ENCODE measurements at regions not wholly inside any gene's neighbourhood (a gene's known extent, or its start where the extent isn't known, plus 50 kb on each side); places are given as distances from the start of the nearest gene placed in this dataset.
"Not testable (repeated sequence)": the region's sequence is repeated elsewhere in the genome, so short reads cannot be mapped to it uniquely, and the experiment has no call there.

DNA sequence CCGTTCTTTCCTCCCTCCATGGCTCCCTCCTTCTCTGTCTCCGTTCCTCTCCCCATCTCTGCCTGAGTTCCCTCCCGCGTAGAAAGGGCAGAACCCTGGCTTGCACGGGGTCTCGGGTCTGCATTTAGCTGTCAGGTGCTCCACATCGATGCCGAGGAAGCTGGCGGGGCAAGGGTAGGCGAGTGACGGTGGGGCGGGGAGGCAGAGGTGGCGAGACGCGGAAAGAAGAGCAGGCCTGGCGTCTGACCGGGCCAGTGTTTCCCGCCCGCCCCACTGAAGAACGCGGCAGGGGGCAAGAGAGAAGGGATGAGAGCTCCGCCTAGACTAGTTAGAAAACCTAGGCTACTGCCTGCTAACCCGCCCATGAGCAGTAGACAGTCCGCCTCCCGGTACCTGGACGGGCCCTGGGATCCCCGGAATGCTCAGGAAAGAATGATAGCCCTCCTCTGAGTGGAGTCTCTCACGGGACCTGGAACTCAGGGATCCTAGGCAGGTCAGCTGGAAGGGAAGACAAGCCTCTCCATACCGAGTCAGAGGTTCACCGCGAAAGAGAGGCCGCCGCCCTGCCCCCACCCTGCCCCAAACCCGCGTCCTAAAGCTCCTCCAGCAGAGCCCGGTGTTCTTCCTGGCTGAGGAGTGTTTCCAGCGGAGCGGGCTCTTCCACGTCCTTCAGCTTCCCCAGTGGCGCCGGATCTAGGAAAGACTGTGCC, 357.9 kb upstream of the DEFB115 start:
- not testable (repeated sequence) for DNase-seq

DNA sequence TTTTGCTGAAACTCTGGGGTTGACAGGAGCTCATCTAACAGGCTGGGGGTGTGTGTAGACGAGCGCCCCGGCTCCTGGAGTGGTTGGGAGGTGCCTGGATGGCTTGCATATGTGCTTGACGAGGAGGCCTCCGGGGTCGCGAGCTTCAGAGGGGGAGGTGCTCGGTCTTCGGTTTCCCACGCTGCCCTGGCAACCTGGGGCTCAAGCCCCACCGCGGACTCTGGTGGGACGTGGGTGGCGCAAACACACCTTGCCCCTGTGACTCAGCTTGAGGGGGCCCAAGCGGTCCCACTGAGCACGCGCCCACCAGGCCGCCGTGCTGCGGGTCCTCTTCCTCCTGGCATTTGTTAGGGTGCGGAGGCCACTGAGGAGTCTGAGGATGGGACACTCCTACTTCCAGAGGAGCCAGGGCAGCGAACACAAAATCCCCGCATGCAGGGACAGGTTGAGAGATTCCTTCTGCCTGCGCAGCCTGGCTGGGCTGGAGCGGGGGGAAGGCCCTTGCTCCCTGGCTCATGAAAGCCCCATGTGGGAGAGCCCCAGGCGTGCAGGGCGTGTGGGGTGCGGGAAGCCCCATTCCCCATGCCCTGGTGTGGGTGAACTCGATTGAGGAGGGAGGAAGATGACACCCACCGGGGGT, 357.3 kb upstream of the DEFB115 start:
- DNase-seq, result not testable (repeated sequence)

DNA sequence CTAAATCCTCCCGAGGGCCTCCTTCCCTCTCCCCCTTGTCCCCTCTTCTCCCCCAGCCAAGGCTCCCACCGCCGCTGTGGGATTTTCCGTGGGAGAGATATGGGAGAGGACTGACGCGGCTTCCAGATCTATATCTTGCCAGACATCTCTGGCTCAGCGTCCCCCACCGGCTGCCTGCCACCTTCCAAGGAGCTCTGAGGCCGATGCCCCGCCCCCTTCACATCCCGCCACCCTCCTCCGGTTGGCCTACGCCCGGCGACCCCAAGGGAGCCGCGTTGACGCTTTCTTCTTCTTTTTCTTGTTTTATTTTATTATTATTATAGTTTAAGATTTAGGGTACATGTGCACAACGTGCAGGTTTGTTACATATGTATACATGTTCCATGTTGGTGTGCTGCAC, 352.2 kb upstream of the DEFB115 start:
- not testable (repeated sequence) for DNase-seq

DNA sequence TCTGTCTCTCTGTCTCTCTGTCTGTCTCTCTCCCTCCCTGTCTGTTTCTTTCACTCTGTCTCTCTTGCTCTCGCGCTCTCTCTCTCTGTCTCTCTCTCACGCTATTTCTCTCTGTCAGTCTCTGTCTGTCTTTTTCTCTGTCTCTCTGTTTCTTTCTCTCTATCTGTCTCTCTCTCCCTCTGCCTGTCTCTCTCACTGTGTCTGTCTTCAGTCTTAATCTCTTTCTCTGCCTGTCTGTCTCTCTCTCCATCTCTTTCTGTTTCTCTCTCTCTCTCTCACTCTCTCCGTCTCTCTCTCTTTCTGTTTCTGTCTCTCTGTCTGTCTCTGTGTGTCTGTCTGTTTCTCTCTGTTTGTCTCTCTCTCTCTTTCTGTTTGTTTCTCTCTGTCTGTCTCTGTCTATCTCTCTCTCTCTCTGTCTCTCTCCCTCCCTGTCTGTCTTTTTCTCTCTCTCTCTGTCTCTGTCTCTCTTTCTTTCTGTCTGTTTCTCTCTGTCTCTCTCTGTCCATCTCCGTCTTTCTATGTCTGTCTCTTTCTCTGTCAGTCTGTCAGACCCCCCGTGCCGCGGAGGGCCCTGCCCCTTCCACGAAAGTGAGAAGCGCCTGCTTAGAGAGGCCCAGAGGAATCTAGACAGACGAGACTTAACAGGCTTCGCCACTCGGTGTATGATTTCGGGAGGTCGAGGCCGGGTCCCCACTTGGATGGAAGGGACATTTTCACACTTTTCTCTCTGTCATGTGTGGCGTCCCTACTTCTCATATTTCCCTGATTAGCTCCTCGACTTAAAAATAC, 346.3 kb upstream of the DEFB115 start:
- DNase-seq, result no peak

DNA sequence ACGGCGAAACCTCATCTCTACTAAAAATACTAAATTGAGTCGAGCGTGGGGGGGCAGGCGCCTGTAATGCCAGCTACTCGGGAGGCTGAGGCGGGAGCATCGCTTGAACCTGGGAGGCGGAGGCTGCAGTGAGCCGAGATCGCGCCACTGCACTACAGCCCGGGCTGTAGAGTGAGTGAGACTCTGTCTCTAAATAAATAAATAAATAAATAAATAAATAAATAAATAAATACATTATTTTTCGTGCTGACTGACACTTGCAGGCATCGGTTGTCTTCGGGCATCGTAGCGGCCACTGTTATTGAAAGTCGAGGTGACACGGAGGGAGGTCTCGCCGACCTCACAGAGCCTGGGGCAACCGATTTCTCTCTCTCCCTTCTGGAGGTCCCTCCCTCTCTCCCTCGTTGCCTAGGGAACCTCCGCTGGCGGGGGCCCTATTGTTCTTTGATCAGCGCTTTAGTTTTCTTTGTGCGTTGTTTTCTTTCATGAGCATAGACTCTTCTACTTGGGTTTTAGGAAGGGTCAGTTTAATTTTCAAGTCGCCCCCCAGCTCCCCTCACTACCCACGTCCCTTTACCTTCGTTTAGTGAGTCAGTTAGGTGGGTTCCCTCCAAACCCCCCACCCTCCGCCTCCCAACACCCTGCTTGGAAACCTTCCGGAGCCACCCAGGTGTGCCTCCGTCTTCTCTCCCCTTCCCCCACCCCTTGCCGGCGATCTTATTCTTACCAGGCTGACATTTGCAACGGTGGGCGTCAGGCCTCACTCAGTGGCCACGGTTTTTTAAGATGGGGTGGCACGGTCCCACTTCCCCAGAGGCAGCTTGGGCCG, 345.4 kb upstream of the DEFB115 start:
- DNase-seq, result not testable (repeated sequence)

DNA sequence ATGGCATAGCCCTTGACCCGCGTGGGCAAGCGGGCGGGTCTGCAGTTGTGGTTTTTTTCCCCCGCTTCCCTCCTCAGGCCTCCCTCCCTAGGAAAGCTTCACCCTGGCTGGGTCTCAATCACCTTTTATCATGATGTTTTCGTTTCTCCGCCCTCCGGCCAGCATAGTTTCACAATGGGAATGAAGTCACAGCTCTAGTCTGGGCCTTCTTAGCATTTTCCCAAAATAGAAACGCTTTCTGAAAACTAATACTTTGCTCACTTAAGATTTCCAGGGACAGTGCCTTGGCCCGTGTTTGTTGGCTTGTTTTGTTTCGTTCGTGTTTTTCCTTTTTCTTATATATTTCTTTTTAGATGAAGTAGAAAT, 344.8 kb upstream of the DEFB115 start:
- not testable (repeated sequence) for DNase-seq

DNA sequence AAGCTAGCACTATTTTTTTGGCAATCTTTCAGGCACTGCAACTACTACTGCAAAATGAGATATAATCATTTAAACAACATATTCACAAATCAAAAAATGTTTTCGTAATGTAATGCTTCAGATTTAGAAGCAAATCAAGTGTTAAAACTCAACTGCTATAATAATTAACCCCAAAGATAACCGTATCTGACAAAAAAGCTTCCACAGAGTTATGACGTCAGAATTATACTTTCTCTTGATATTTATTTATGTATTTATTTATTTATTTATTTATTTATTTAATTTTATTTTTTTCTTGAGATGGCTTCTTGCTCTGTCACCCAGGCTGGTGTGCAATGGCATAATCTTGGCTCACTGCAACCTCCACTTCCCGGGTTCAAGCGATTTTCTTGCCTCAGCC, 341.1 kb upstream of the DEFB115 start:
- not testable (repeated sequence) for DNase-seq

DNA sequence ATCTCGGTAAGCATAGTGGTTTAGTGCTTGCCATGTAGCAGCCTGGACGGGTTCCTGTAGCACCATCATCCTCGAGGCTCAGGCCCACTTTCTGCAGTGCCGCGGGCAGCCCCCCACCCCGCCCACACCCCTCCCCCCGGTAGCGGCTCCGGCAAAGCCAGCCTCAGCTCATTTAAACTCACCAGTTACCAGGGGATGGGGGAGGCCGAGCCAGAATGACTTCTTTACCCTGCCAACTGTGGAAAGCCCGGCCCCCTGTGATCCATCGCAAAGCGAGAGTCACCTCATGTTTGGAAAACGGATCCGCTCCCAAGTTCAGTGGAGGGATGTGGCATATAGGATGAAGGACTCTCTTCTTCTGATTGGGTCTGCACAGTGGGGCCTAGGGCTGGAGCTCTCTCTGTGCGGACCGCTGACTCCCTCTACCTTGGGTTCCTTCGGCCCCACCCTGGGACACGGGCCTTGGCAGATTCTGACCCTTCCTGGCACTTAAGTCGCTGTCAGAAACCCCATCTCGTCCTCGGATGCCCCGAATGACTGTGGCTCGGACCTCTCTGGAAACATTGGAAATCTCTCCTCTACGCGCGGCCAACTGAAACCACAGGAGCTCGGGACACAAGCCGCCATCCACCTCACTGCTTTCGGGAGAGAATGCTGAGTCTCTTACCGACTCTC, 337.8 kb upstream of the DEFB115 start:
- no peak for DNase-seq

GRCh38 chr20:30921286-30922071, 336.0 kb upstream of the DEFB115 start:
- DNase-seq, result no peak

DNA sequence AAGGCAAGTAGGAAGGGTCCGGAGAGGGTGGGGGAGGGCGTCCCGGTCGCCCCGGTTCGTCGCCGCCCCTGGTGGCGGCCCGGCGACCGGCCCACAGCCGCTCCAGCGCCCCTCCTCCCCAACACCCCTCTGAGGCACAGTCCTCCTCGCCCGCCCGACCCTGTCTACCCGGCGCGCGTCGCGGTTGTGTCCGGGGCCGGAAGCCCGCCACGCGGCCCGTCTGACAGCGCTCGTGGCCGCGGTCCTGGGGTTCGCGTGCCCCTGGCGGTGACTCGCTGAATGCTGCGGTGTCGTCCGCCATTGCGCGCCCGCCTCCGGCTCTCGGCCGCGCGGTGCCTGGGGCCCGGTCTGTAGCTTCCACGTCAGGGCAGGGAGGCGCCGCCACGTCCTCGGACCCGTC, 335.3 kb upstream of the DEFB115 start:
- DNase-seq, result no peak

GRCh38 chr20:30937790-30938189, 319.7 kb upstream of the DEFB115 start:
- DNase-seq, result no peak

DNA sequence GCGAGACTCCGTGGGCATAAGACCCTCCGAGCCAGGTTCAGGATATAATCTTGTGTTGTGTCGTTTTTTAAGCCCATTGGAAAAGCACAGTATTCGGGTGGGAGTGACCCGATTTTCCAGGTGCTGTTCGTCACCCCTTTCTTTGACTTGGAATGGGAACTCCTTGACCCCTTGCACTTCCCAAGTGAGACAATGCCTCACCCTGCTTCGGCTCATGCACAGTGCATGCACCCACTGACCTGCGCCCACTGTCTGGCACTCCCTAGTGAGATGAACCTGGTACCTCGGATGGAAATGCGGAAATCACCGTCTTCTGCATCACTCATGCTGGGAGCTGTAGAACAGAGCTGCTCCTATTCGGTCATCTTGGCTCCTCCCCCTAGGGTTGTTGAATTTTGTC, 307.7 kb upstream of the DEFB115 start:
- DNase-seq, result no peak

DNA sequence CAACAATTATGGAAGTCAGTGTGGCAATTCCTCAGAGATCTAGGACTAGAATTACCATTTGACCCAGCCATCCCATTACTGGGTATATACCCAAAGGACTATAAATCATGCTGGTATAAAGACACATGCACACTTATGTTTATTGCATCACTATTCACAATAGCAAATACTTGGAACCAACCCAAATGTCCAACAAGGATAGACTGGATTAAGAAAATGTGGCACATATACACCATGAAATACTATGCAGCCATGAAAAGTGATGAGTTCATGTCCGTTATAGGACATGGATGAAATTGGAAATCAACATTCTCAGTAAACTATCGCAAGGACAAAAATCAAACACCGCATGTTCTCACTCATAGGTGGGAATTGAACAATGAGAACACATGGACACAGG, 306.4 kb upstream of the DEFB115 start:
- DNase-seq, result not testable (repeated sequence)

GRCh38 chr20:30956649-30957048, 300.8 kb upstream of the DEFB115 start:
- not testable (repeated sequence) for DNase-seq

DNA sequence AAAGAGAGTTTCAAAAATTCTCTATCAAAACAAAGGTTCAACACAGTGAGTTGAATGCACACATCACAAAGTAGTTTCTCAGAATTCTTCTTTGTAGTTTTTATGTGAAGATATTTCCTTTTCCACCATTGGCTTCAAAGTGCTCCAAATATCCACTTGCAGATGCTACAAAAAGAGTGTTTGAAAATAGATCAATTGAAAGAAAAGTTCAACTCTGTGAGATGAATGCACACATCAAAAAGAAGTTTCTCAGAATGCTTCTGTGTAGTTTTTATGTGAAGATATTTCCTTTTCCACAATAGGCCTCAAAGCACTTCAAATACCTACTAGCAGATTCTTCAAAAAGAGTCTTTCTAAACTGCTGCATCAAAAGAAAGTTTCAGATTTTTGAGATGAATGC, 298.3 kb upstream of the DEFB115 start:
- not testable (repeated sequence) for DNase-seq

DNA sequence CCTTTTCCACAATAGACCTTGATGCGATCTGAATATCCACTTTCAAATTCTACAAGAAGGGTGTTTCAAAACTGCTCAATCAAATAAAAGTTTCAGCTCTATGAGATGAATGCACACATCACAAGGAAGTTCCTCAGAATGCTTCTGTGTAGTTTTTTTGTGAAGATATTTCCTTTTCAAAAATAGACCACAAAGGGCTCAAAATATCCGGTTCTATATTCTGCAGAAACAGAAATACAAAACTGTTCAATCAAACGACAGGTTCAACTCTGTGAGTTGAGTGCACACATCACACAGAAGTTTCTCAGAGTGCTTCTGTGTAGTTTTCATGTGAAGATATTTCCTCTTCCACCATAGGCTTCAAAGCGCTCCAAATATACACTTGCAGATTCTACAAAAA, 293.9 kb upstream of the DEFB115 start:
- DNase-seq, result no peak

DNA sequence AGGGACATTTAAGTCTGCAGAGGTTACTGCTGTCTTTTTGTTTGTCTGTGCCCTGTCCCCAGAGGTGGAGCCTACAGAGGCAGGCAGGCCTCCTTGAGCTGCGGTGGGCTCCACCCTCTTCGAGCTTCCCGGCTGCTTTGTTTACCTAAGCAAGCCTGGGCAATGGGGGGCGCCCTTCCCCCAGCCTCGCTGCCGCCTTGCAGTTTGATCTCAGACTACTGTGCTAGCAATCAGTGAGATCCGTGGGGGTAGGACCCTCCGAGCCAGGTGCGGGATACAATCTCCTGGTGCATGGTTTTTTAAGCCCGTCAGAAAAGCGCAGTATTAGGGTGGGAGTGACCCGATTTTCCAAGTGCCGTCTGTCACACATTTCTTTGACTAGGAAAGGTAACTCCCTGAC, 281.6 kb upstream of the DEFB115 start:
- not testable (repeated sequence) for DNase-seq

GRCh38 chr20:30985386-30985785, 272.1 kb upstream of the DEFB115 start:
- DNase-seq, result no peak
